Fibroblast of lung (primary cell): ENCODE measurements at regions not wholly inside any gene's neighbourhood (a gene's known extent, or its start where the extent isn't known, plus 50 kb on each side); places are given as distances from the start of the nearest gene placed in this dataset.

Source experiments
- EZH2 ChIP-seq: IDR thresholded peaks from 2 replicates; pipeline ENCODE4 v1.5.1; 2012; ENCODE audit warnings: low read length, control low read depth, mild to moderate bottlenecking; ENCODE audit errors: missing control alignments
- TF ChIP-seq, protein P1 (sequence below), 2 donors: IDR thresholded peaks in 1 of 2; conservative IDR thresholded peaks in 1 of 2; 1 replicate in 1 of 2; 2 replicates in 1 of 2; pipeline ENCODE4 v1.5.1; 2011 to 2012; ENCODE audit warnings: low read length in 2 of 2, control low read depth in 1 of 2, inconsistent platforms in 1 of 2, low read depth in 1 of 2, mild to moderate bottlenecking in 1 of 2

DNA sequence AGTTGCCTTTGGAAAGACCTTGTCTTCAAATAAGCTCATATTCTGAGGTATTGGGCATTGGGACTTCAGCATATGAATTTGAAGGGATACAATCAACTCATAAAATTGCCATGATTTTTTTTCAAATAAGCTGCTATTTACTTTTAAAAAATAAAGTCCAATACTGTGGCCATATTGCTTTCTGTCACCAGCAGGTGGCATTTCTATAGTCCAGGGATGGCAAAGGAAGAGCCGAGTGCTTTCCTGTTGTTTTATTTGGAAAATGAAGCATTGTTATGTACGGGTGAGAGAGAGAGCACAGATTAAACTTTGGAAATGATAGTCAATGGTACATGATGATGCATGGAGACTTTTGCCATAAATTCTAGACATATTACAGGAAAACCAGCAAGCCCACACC is 104.1 kb upstream of the DPP6 start:
- TF ChIP-seq, protein P1, sequence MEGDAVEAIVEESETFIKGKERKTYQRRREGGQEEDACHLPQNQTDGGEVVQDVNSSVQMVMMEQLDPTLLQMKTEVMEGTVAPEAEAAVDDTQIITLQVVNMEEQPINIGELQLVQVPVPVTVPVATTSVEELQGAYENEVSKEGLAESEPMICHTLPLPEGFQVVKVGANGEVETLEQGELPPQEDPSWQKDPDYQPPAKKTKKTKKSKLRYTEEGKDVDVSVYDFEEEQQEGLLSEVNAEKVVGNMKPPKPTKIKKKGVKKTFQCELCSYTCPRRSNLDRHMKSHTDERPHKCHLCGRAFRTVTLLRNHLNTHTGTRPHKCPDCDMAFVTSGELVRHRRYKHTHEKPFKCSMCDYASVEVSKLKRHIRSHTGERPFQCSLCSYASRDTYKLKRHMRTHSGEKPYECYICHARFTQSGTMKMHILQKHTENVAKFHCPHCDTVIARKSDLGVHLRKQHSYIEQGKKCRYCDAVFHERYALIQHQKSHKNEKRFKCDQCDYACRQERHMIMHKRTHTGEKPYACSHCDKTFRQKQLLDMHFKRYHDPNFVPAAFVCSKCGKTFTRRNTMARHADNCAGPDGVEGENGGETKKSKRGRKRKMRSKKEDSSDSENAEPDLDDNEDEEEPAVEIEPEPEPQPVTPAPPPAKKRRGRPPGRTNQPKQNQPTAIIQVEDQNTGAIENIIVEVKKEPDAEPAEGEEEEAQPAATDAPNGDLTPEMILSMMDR (conservative IDR thresholded peaks at IDR 0.05 in 1 of 2, IDR thresholded peaks at IDR 0.05 in 1 of 2; ENCODE audit: low read depth in 1 of 2, low read length in 2 of 2) = no peak
- no peak for TF ChIP-seq EZH2
